ENCODE measurements at regions not wholly inside any gene's neighbourhood (a gene's known extent, or its start where the extent isn't known, plus 50 kb on each side); places are given as distances from the start of the nearest gene placed in this dataset.
"Not testable (repeated sequence)": the region's sequence is repeated elsewhere in the genome, so short reads cannot be mapped to it uniquely, and the experiment has no call there.

DNA sequence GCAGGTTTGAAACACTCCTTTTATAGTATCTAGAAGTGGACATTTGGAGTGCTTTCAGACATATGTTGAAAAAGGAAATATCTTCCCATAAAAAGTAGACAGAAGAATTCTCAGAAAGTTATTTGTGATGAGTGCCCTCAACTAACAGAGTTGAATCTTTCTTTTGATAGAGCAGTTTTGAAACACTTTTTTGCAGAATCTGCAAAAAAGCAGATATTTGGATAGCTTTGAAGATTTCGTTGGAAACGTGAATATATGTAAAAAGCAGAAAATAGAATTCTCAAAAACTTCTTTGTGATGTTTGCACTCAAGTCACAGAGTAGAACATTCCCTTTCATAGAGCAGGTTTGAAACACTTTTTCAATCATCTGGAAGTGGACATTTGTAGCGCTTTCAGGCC is 676.4 kb upstream of the ZNF337 start:
- not testable (repeated sequence) for H3K4me3 ChIP-seq (ENCODE audit: low read depth, low read length); DNase-seq (ENCODE audit: low read depth)

DNA sequence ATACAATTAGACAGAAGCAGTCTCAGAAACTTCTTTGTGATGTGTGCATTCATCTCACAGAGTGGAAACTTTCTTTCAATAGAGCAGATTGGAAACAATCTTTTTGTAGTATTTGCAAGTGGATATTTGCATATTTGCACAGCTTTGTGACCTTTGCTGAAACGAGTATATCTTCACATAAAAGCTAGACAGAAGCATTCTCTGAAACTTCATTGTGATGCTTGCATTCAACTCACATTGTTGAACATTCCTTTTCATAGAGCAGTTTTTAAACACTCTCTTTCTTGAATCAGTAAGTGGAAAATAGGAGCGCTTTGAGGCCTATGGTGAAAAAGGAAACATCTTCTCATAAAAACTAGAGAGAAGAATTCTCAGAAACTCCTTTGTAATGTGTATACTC is 657.9 kb upstream of the ZNF337 start:
- H3K4me3 ChIP-seq (ENCODE audit: low read depth, low read length) = no peak overlapping the region
- DNase-seq (ENCODE audit: low read depth) = no peak
- TF ChIP-seq, protein P1, sequence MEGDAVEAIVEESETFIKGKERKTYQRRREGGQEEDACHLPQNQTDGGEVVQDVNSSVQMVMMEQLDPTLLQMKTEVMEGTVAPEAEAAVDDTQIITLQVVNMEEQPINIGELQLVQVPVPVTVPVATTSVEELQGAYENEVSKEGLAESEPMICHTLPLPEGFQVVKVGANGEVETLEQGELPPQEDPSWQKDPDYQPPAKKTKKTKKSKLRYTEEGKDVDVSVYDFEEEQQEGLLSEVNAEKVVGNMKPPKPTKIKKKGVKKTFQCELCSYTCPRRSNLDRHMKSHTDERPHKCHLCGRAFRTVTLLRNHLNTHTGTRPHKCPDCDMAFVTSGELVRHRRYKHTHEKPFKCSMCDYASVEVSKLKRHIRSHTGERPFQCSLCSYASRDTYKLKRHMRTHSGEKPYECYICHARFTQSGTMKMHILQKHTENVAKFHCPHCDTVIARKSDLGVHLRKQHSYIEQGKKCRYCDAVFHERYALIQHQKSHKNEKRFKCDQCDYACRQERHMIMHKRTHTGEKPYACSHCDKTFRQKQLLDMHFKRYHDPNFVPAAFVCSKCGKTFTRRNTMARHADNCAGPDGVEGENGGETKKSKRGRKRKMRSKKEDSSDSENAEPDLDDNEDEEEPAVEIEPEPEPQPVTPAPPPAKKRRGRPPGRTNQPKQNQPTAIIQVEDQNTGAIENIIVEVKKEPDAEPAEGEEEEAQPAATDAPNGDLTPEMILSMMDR (IDR thresholded peaks at IDR 0.05; ENCODE audit: low read depth, low read length, missing control alignments) = no peak

DNA sequence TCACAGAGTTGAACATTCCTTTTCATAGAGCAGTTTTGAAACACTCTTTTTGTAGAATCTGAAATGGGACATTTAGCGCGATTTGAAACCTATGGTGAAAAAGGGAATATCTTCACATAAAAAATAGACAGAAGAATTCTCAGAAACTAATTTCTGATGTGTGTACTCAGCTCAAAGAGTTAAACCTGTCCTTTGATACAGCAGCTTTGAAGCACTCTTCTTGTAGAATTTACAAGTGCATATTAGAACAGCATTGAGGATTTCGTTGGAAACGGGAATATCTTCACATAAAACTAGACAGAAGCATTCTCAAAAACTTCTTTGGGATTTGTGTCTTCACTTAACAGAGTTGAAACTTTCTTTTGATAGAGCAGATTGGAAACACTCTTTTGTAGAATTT is 650.7 kb upstream of the ZNF337 start:
- H3K4me3 ChIP-seq (ENCODE audit: low read depth, low read length) = no peak overlapping the region
- no peak for DNase-seq (ENCODE audit: low read depth)
- TF ChIP-seq, protein P1 (IDR thresholded peaks at IDR 0.05; ENCODE audit: low read depth, low read length, missing control alignments) = no peak

DNA sequence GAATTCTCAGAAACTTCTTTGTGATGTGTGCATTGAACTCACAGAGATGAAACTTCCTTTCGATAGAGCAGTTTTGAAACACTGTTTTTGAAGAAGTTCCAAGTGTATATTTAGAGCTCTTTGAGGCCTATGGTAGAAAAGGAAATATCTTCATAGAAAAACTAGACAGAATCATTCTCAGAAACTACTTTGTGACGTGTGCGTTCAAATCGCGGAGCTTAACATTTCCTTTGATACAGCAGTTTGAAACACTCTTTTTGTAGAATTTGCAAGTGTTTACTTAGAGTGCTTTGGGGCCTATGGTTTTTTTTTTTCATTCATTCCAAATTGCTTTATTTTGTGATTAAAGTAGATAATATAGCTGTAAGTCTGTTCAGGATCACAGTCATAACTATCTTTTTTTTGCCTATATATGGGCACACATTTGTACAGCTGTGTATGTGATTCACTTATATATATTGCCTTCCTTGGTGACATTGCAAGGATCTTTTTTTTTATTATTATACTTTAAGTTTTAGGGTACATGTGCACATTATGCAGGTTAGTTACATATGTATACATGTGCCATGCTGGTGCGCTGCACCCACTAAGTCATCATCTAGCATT is 643.9 kb upstream of the ZNF337 start:
- H3K4me3 ChIP-seq (ENCODE audit: low read depth, low read length); DNase-seq (ENCODE audit: low read depth): not testable (repeated sequence)

DNA sequence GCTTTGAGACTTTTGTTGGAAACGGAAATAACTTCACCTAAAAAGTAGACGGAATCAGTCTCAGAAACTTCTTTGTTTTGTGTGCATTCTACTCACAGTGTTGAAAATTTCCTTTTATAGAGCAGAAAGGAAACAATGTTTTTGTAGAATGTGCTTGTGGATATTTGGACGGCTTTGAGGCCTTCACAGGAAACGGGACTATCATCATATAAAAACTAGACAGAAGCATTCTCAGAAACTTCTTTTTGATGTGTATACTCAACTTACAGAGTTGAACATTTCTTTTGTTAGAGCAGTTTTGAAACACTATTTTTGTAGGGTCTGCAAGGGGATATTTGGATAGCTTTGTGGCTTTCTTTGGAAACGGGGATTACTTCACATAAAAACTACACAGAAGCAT is 627.5 kb upstream of the ZNF337 start:
- TF ChIP-seq, protein P1 (IDR thresholded peaks at IDR 0.05; ENCODE audit: low read depth, low read length, missing control alignments) = no peak
- H3K4me3 ChIP-seq (ENCODE audit: low read depth, low read length) = no peak overlapping the region
- no peak for DNase-seq (ENCODE audit: low read depth)

GRCh38 chr20:26315054-26315453 is 618.4 kb upstream of the ZNF337 start:
- TF ChIP-seq, protein P1 (IDR thresholded peaks at IDR 0.05; ENCODE audit: low read depth, low read length, missing control alignments) = no peak
- no peak for DNase-seq (ENCODE audit: low read depth)
- no peak overlapping the region for H3K4me3 ChIP-seq (ENCODE audit: low read depth, low read length)

GRCh38 chr20:26309720-26310119 is 613.1 kb upstream of the ZNF337 start:
- not testable (repeated sequence) for H3K4me3 ChIP-seq (ENCODE audit: low read depth, low read length); DNase-seq (ENCODE audit: low read depth)

DNA sequence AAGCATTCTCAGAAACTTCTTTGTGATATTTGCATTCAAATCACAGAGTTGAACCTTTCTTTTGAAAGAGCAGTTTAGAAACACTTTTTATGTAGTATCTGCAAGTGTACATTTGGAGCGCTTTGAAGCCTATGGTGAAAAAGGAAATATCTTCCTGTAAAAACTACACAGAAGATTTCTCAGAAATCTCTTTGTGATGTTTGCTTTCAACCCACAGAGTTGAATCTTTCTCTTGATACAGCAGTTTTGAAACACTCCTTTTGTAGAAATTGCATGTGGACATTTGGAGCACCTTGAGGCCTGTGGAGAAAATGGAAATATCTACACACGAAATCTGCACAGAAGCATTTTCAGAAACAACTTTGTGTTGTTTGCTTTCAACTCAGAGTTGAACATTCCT is 612.3 kb upstream of the ZNF337 start:
- DNase-seq (ENCODE audit: low read depth) = no peak
- TF ChIP-seq, protein P1 (IDR thresholded peaks at IDR 0.05; ENCODE audit: low read depth, low read length, missing control alignments) = no peak
- H3K4me3 ChIP-seq (ENCODE audit: low read depth, low read length) = no peak overlapping the region

- DNase-seq (ENCODE audit: low read depth) = no peak
- TF ChIP-seq, protein P1 (IDR thresholded peaks at IDR 0.05; ENCODE audit: low read depth, low read length, missing control alignments) = no peak
- no peak overlapping the region for H3K4me3 ChIP-seq (ENCODE audit: low read depth, low read length)
Observed at GRCh38 chr20:26295006-26295405, 598.4 kb upstream of the ZNF337 start.

DNA sequence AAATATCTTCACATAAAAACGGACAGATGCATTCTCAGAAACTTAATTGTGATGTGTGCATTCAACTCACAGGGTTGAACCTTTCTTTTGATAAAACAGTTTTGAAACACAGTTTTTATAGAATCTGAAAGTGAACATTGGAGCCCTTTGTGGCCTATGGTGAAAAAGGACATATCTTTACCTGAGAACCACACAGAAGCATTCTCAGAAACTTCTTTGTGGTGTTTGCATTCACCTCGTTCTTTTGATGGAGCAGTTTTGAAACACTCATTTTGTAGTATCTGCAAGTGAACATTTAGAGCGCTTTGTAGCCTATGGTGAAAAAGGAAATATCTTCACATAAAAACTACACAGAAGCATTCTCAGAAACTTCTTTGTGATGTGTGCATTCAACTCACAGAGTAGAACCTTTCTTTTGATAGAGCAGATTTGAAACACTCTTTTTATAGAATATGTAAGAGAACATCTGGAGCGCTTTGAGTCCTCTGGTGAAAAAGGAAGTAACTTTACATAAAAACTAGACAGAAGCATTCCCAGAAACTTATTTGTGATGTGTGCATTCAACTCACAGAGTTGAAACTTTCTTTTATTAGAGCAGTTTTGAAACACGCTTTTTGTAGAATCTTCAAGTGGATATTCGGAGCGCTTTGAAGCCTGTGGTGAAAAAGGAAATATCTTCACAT is 591.9 kb upstream of the ZNF337 start:
- not testable (repeated sequence) for H3K4me3 ChIP-seq (ENCODE audit: low read depth, low read length); DNase-seq (ENCODE audit: low read depth)
